ENCODE measurements at regions not wholly inside any gene's neighbourhood (a gene's known extent, or its start where the extent isn't known, plus 50 kb on each side); places are given as distances from the start of the nearest gene placed in this dataset.
"Not testable (repeated sequence)": the region's sequence is repeated elsewhere in the genome, so short reads cannot be mapped to it uniquely, and the experiment has no call there.

GRCh38 chr18:38491195-38491594 lies 925.6 kb upstream of the CELF4 start:
- Histone ChIP-seq H3K4me1 (no peaks in the 10 kb centered on the region), H3K9me3 (no peaks in the 10 kb centered on the region), H3K36me3 (no peaks in the 10 kb centered on the region), H3K27me3 (no peaks in the 10 kb centered on the region), H3K4me3 (no peak overlapping the region), H3K27ac (no peak overlapping the region)
- WGBS = 84% methylated on average over 4 of the region's 4 CpGs
- TF ChIP-seq CTCF (IDR thresholded peaks at IDR 0.05) = no peak
- TF ChIP-seq EP300 (IDR thresholded peaks at IDR 0.05) = no peak
- TF ChIP-seq POLR2A (IDR thresholded peaks at IDR 0.05) = no peak
- no peak for DNase-seq (ENCODE audit: low spot score in 2 of 2)

DNA sequence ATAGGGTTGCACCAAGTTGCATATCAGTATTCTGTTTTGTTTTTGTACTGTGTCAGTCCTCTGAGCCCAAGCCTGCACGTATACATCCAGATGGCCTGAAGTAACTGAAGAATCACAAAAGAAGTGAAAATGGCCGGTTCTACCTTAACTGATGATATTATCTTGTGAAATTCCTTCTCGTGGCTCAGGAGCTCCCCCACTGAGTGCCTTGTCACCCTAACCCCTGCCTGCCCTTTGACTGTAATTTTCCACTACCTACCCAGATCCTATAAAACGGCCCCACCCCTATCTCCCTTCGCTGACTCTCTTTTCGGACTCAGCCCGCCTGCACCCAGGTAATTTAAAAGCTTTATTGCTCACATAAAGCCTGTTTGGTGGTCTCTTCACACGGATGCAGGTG lies 924.1 kb upstream of the CELF4 start:
- WGBS = 81% methylated on average over 8 of the region's 8 CpGs
- H3K4me1 ChIP-seq; H3K27me3 ChIP-seq; DNase-seq (ENCODE audit: low spot score in 2 of 2); H3K27ac ChIP-seq; H3K36me3 ChIP-seq; H3K4me3 ChIP-seq; H3K9me3 ChIP-seq: not testable (repeated sequence)

DNA sequence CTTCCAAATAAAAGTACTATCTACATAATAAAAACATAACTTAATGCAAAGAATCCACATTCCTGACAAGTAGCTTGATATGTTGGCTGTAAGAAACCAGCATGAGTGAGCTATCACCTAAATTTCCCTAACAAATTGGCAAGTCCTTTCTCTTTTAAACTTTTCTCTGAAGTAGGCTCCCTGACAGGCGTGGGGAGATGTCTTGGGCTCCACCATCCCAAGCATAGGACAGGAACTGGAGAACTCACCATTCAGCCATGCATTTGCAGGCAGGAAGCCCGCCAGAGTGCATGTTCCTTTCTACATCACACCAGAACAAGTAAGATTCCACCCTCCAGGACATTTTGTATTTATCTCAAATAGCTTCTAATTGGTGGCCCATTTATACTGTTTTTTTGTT lies 921.9 kb upstream of the CELF4 start:
- H3K4me3 ChIP-seq = no peak overlapping the region
- 80% methylated on average over 2 of the region's 2 CpGs for WGBS
- H3K27me3 ChIP-seq = no peaks in the 10 kb centered on the region
- no peaks in the 10 kb centered on the region for H3K4me1 ChIP-seq
- H3K36me3 ChIP-seq = no peaks in the 10 kb centered on the region
- H3K27ac ChIP-seq = no peak overlapping the region
- no peaks in the 10 kb centered on the region for H3K9me3 ChIP-seq
- TF ChIP-seq CTCF (IDR thresholded peaks at IDR 0.05) (no peak), POLR2A (IDR thresholded peaks at IDR 0.05) (no peak)
- no peak for DNase-seq (ENCODE audit: low spot score in 2 of 2)

- H3K4me3 ChIP-seq = no peak overlapping the region
- no peaks in the 10 kb centered on the region for H3K27me3 ChIP-seq
- H3K4me1 ChIP-seq = no peaks in the 10 kb centered on the region
- H3K36me3 ChIP-seq = no peaks in the 10 kb centered on the region
- no peak overlapping the region for H3K27ac ChIP-seq
- TF ChIP-seq CTCF (IDR thresholded peaks at IDR 0.05) = no peak
- TF ChIP-seq POLR2AphosphoS5 (IDR thresholded peaks at IDR 0.05) = no peak
- no peak for TF ChIP-seq POLR2A (IDR thresholded peaks at IDR 0.05)
- no peak for TF ChIP-seq EP300 (IDR thresholded peaks at IDR 0.05)
- no peaks in the 10 kb centered on the region for H3K9me3 ChIP-seq
- DNase-seq (ENCODE audit: low spot score in 2 of 2) = no peak
- 40% methylated on average over 5 of the region's 5 CpGs for WGBS
Observed at GRCh38 chr18:38483326-38483725, 917.7 kb upstream of the CELF4 start.

GRCh38 chr18:38481576-38481975 lies 916.0 kb upstream of the CELF4 start:
- TF ChIP-seq POLR2A (IDR thresholded peaks at IDR 0.05) (no peak), EP300 (IDR thresholded peaks at IDR 0.05) (no peak)
- H3K4me1 ChIP-seq = no peaks in the 10 kb centered on the region
- no peaks in the 10 kb centered on the region for H3K27me3 ChIP-seq
- H3K4me3 ChIP-seq = no peak overlapping the region
- H3K9me3 ChIP-seq = no peaks in the 10 kb centered on the region
- 57% methylated on average over 5 of the region's 5 CpGs for WGBS
- DNase-seq (ENCODE audit: low spot score in 2 of 2) = no peak
- H3K36me3 ChIP-seq = no peaks in the 10 kb centered on the region
- no peak overlapping the region for H3K27ac ChIP-seq

GRCh38 chr18:38475686-38476085 lies 910.1 kb upstream of the CELF4 start:
- Histone ChIP-seq H3K4me3 (no peak overlapping the region), H3K9me3 (no peaks in the 10 kb centered on the region), H3K4me1 (no peaks in the 10 kb centered on the region), H3K36me3 (no peaks in the 10 kb centered on the region), H3K27ac (no peak overlapping the region), H3K27me3 (no peaks in the 10 kb centered on the region)
- WGBS = 89% methylated on average over 2 of the region's 2 CpGs
- TF ChIP-seq POLR2A (IDR thresholded peaks at IDR 0.05) = no peak
- no peak for TF ChIP-seq POLR2AphosphoS5 (IDR thresholded peaks at IDR 0.05)
- no peak for TF ChIP-seq CTCF (IDR thresholded peaks at IDR 0.05)
- no peak for TF ChIP-seq EP300 (IDR thresholded peaks at IDR 0.05)
- no peak for DNase-seq (ENCODE audit: low spot score in 2 of 2)
